Inflammatory macrophage (primary cell): ENCODE measurements at regions not wholly inside any gene's neighbourhood (a gene's known extent, or its start where the extent isn't known, plus 50 kb on each side); places are given as distances from the start of the nearest gene placed in this dataset.
"Not testable (repeated sequence)": the region's sequence is repeated elsewhere in the genome, so short reads cannot be mapped to it uniquely, and the experiment has no call there.

ENCODE experiments used
- DNase-seq, 2 donors: peaks; one replicate each; pipeline ENCODE4 v3.0.0-alpha.2; 2020 to 2022

GRCh38 chr6:9140951-9141460, 705.7 kb upstream of the SLC35B3 start:
- DNase-seq: no peak

- no peak for DNase-seq
Measured at GRCh38 chr6:9140172-9140571, 704.8 kb upstream of the SLC35B3 start.

GRCh38 chr6:9139746-9140145, 704.4 kb upstream of the SLC35B3 start:
- DNase-seq: no peak

GRCh38 chr6:9138936-9139335, 703.6 kb upstream of the SLC35B3 start:
- no peak for DNase-seq

- DNase-seq: no peak
Measured at GRCh38 chr6:9136141-9136822, 700.9 kb upstream of the SLC35B3 start.

- DNase-seq: no peak
Measured at GRCh38 chr6:9131616-9132015, 696.3 kb upstream of the SLC35B3 start.

GRCh38 chr6:9131201-9131600, 695.9 kb upstream of the SLC35B3 start:
- no peak for DNase-seq

- DNase-seq: no peak
Measured at GRCh38 chr6:9128970-9129369, 693.6 kb upstream of the SLC35B3 start.

- DNase-seq: no peak
Measured at GRCh38 chr6:9126878-9127560, 691.7 kb upstream of the SLC35B3 start.

GRCh38 chr6:9126034-9126433, 690.7 kb upstream of the SLC35B3 start:
- not testable (repeated sequence) for DNase-seq

- DNase-seq: no peak
Measured at GRCh38 chr6:9121549-9121948, 686.2 kb upstream of the SLC35B3 start.

GRCh38 chr6:9116026-9116425, 680.7 kb upstream of the SLC35B3 start:
- no peak for DNase-seq

GRCh38 chr6:9112544-9112943, 677.2 kb upstream of the SLC35B3 start:
- DNase-seq: no peak

GRCh38 chr6:9103876-9104521, 668.7 kb upstream of the SLC35B3 start:
- no peak for DNase-seq

- DNase-seq: no peak
Measured at GRCh38 chr6:9101920-9102319, 666.6 kb upstream of the SLC35B3 start.

GRCh38 chr6:9100869-9101580, 665.7 kb upstream of the SLC35B3 start:
- DNase-seq: no peak

- DNase-seq: no peak
Measured at GRCh38 chr6:9095729-9096128, 660.4 kb upstream of the SLC35B3 start.

GRCh38 chr6:9095137-9095536, 659.8 kb upstream of the SLC35B3 start:
- DNase-seq: no peak

- DNase-seq: no peak
Measured at GRCh38 chr6:9089724-9090123, 654.4 kb upstream of the SLC35B3 start.

- DNase-seq: no peak
Measured at GRCh38 chr6:9087470-9087869, 652.1 kb upstream of the SLC35B3 start.

- no peak for DNase-seq
Measured at GRCh38 chr6:9086331-9086730, 651.0 kb upstream of the SLC35B3 start.

GRCh38 chr6:9085709-9086070, 650.3 kb upstream of the SLC35B3 start:
- no peak for DNase-seq

- no peak for DNase-seq
Measured at GRCh38 chr6:9085054-9085708, 649.8 kb upstream of the SLC35B3 start.
